UCSD-AML1 (cell line): ENCODE measurements at regions not wholly inside any gene's neighbourhood (a gene's known extent, or its start where the extent isn't known, plus 50 kb on each side); places are given as distances from the start of the nearest gene placed in this dataset.
"Not testable (repeated sequence)": the region's sequence is repeated elsewhere in the genome, so short reads cannot be mapped to it uniquely, and the experiment has no call there.

ENCODE experiments used
- DNase-seq: peaks from one replicate; lab custom pipeline; 2025; ENCODE audit not compliant: unreplicated experiment; lab: John Stamatoyannopoulos, UW

DNA sequence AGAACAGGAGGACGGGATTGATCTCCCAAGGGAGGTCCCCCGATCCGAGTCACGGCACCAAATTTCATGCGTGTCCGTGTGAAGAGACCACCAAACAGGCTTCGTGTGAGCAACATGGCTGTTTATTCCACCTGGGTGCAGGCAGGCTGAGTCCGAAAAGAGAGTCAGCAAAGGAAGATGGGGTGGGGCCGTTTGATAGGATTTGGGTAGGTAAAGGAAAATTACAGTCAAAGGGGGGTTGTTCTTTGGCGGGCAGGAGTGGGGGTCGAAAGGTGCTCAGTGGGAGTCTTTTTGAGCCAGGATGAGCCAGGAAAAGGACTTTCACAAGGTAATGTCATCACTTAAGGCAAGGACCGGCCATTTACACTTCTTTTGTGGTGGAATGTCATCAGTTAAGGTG lies 763.6 kb upstream of the CTNND2 start:
- DNase-seq: not testable (repeated sequence)

DNA sequence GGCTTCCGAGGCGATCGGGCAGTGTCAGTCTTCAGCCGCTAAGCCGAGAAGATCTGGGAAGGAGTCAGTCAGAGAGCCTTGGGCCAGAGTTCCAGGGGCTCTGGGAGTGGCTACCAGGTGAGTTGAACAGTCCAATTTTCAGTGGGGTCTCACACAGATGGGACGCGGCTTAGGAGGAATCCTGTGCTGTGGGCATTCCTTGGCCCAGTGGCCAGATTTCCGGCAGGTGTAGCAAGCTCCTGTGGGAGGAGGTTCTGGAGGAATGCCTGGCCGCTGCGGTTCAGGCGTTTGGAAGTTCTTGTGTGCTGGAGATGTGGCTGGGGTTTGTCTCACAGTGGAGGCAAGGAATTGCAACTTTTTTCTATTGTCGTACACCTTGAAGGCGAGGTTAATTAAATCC lies 761.5 kb upstream of the CTNND2 start:
- DNase-seq: not testable (repeated sequence)

DNA sequence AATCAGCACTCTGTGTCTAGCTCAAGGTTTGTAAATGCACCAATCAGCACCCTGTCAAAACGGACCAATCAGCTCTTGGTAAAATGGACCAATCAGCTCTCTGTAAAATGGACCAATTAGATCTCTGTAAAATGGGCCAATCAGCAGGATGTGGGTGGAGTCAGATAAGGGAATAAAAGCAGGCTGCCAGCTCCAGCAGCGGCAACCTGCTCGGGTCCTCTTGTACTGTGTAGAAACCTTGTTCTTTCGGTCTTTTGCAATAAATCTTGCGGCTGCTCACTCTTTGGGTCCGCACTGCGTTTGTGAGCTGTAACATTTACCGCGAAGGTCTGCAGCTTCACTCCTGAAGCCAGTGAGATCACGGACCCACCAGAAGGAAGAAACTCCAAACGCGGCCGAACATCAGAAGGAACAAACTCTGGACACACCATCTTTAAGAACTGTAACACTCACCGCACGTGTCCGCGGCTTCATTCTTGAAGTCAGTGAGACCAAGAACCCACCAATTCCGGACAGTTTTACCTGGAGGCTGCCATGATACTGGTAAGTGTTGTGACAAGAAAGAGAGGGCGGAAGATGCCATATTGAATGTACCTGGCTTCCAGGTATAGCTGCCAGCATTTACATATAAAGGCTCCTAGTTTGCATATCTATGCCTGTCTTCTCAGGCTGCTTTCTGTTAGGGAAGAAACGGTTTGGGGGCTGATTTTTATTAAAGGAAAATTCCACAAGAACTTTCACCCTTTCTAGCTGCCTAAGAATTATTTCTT lies 758.5 kb upstream of the CTNND2 start:
- no peak for DNase-seq

- no peak for DNase-seq
Measured at GRCh38 chr5:12661617-12662370, 757.5 kb upstream of the CTNND2 start.

DNA sequence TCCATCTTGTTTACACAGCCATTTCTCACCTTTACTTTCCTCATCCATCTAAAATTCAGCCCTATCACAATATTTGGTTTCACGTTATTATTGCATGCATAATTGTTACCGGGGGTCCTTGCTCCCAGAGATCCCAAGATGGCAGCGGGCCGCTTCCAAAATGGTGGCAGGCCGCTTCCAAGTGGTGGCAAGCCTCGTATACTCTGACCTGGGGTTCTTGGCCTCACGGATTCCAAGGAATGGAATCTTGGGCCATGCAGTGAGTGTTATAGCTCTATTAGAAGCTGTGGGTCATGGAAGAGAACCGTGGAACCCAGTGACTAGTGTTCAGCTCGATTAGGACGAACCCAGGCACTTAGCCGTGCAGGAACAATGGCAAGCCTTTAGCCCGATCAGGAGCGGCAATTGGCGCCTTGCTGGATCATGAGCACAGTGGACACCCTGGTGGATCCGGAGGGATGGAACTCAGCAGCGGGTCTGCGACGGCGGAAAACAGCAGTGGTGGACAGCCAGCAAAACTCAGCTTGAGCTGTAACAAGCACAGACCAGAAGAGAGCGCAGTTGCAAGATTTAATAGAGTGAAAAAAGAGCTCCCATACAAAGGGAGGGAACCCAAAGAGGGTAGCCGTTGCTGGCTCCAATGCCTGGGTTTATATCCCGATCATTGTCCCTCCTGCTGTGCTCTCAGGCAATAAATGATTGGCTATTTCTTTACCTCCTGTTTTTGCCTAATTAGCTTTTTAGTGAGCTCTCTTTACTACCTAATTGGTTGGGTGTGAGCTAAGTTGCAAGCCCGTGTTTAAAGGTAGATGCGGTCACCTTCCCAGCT lies 756.2 kb upstream of the CTNND2 start:
- not testable (repeated sequence) for DNase-seq

GRCh38 chr5:12659686-12660085 lies 755.4 kb upstream of the CTNND2 start:
- no peak for DNase-seq

DNA sequence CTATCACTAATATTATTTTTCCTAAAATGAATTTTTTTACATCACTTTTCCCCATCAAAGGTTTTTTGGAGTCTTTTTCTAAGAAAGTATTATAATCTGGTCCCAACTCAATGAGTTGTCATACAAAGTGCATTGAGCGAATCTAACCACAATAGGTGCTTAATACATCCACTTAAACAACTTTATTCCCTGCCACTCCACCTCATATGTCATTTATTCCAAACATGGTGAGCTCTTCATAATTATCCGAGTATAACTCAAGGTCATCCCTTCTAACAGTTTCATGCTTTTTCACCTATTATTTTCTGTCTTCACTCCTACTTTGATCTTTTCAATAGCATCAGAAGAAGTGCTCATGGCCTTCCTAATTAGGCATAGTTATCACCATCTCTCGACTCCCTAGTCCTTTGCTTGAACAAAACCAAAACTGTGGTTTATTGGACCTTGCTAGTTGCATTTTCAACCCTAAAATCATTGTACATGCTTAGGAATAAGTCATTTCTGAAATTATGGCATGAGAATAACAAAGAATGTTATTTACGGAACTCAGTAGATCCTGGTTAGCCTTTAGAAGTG lies 754.7 kb upstream of the CTNND2 start:
- no peak for DNase-seq

DNA sequence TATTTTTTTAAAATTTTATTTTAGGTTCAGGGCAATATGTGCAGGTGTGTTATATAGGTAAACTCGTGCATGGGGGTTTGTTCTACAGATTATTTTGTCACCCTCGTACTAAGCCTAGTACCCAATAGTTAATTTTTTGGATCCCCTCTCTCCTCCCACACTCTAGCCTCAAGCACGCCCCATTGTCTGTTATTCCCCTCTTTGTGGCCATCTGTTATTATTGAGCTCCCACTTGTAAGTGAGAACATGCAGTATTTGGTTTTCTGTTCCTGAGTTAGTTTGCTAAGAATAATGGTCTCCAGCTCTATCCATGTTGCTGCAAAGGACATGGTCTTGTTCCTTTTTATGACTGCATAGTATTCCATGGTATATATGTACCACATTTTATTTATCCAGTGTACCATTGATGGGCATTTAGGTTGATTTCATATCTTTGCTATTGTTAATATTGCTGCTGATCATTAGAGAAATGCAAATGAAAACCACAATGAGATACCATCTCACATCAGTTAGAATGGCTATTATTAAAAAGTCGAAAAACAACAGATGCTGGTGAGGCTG lies 753.7 kb upstream of the CTNND2 start:
- DNase-seq: not testable (repeated sequence)

DNA sequence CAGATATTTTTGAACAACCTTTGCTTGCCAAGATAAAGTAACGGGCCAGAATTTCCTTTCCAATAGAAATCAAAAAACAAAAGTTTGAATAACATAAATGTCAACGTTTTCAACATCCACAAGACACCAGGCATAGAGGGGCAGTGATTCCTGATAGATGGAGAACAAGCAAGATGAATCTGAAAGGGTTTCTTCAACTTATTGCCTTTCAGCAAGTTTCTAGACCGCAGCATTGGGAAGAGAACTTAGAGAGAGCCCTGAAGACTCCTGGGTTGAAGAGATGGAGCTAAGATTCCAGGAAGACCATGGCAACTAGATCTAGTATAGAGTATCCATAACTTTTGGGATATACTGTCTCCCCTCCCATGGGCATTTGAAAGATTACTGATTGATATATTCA lies 751.4 kb upstream of the CTNND2 start:
- DNase-seq: no peak

- no peak for DNase-seq
Measured at GRCh38 chr5:12652201-12652600, 748.0 kb upstream of the CTNND2 start.

GRCh38 chr5:12648558-12648957 lies 744.3 kb upstream of the CTNND2 start:
- DNase-seq: no peak

DNA sequence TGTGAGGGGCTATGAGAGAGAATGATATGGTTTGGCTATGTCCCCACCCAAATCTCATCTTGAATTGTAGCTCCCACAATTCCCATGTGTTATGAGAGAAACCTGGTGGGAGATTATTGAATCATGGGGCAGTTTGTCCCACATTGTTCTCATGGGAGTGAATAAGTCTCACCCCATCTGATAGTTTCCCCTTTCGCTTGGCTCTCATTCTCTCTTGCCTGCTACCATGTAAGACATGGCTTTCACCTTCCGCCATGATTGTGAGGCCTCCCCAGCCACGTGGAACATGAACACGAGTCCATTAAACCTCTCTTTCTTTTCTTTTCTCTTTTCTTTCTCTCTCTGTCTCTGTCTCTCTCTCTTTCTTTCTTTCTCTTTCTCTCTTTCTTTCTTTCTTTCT lies 743.4 kb upstream of the CTNND2 start:
- no peak for DNase-seq

- DNase-seq: no peak
Measured at GRCh38 chr5:12645582-12645981, 741.3 kb upstream of the CTNND2 start.

- no peak for DNase-seq
Measured at GRCh38 chr5:12636209-12636608, 732.0 kb upstream of the CTNND2 start.

DNA sequence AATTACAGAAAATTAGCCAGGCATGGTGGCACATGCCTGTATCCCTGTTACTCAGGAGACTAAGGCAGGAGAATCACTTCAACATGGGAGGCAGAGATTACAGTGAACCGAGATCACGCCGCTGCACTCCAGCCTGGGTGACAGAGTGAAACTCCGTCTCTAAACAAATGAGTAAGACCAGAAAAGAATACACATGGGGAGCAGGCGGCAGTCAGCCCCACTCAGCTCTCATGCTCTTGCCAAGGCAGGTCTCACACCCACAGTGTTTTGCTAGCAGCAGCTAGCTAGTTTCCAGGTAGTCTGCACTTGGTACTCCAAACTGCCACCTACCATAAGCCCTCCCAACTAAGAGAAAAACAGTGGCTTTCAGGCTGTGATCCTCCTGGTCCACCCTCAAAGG lies 722.3 kb upstream of the CTNND2 start:
- DNase-seq: no peak

DNA sequence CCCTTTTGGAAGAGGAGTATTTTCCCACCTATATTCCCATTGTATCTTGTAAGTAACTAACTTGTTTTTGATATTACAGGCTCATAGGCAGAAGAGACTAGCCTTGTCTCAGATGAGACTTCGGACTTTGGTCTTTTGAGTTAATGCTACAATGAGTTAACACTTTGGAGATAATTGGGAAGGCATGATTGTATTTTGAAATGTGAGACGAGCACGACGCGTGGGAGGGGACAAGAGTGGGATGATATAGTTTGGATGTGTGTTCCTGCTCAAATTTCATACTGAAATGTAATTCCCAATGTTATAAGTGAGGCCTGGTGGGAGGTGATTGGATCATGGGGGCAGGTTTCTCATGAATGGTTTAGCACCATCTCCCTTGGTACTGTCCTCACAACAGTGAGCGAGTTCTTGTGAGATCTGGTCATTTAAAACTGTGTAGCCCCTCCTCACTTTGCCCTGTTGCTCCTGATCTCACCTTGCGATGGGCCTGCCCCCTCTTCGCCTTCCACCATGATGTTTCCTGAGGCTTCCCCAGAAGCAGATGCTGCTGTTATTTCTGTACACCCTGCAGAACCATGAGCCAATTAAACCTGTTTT lies 721.5 kb upstream of the CTNND2 start:
- DNase-seq: no peak

DNA sequence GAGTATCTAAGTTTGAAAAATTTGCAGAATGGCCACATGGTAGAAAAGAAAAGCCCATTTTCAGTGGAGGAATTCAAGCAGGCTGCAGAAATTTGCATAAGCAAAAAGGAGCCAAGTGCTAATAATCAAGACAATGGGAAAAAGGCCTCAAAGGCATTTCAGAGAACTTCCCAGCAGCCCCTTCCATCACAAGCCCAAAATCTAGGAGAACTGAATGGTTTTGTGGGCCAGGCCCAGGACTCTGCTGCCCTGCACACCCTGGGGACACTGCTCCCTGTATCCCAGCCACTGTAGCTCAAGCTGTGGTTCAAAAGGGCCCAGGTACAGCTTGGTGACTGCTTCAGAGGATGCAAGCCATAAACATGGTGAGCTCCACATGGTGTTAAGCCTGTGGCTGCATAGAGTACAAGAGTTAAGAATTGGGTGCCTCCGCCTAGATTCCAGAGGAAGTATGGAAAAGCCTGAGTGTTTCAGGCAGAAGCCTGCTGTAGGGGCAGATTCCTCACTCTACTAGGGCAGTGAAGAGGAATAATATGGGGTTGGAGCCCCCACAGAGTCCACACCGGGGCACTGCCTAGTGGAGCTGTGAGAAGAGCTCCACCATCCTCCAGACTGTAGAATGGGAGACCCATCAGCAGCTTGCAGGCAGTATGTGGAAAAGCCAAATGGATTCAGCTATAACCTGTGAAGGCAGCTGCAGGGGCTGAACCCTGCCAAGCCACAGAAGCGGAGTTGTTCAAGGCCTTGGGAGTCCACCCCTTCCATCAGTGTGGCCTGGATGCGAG lies 720.7 kb upstream of the CTNND2 start:
- no peak for DNase-seq

DNA sequence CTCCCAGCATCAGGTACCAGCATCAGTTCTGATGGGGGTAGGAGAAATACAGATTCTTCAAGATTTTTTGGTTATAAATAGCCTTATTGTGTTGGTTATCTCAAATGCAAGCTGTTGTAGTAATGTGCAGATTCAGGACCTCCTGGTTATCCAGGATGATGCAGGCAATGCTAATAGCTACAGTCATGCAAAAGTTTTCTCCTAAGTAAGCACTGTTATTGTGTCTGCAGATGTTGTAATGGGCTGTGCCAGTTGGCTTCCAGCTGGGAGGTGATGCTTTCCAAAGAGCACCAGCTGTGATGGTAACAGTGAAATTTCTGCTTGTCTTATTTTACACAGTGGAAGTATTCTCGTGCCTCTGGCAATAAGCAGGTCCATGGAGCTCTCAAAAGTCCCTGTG lies 719.2 kb upstream of the CTNND2 start:
- no peak for DNase-seq

GRCh38 chr5:12616093-12616492 lies 711.8 kb upstream of the CTNND2 start:
- DNase-seq: no peak
